ENCODE measurements at regions not wholly inside any gene's neighbourhood (a gene's known extent, or its start where the extent isn't known, plus 50 kb on each side); places are given as distances from the start of the nearest gene placed in this dataset.

- TF ChIP-seq CTCF (IDR thresholded peaks at IDR 0.05; ENCODE audit: low read depth, low read length) = no peak
- TF ChIP-seq, protein P1, sequence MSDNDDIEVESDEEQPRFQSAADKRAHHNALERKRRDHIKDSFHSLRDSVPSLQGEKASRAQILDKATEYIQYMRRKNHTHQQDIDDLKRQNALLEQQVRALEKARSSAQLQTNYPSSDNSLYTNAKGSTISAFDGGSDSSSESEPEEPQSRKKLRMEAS (IDR thresholded peaks at IDR 0.05; ENCODE audit: low read depth, low read length) = no peak
These were observed 68.6 kb upstream of the EPHA3 start for GRCh38 chr3:89038869-89039268.

Data from NB4 (cell line).